IMR-90 (cell line): ENCODE measurements at regions not wholly inside any gene's neighbourhood (a gene's known extent, or its start where the extent isn't known, plus 50 kb on each side); places are given as distances from the start of the nearest gene placed in this dataset.

ENCODE experiments used
- ATAC-seq: fragments of 200-7000 bp; cut with Tn5 transposase; 2 replicates; pipeline ENCODE4 v1.9.1; 2020; ENCODE audit warnings: low read depth, mild to moderate bottlenecking, moderate library complexity
- BruUV-seq: library from RNA; stranded (reverse); fragments of 400-500 nt; replicated peaks from 2 replicates; lab custom pipeline; 2021; lab: Mats Ljungman, UMichigan
- CTCF ChIA-PET: fragments of 300-600 bp; formaldehyde crosslinking; extraction: SDS; loops from one replicate; lab custom pipeline; 2021; ENCODE audit warnings: antibody characterized with exemption; lab: Yijun Ruan, JAX
- POLR2A ChIA-PET: fragments of 300-600 bp; sonication (Branson Sonifier 250); formaldehyde crosslinking; loops from one replicate; lab custom pipeline; 2022; ENCODE audit warnings: antibody characterized with exemption; ENCODE audit not compliant: unreplicated experiment; lab: Charles Lee
- DNase-seq: peaks from one replicate; pipeline ENCODE4 v3.0.0; 2013
- H2AFZ ChIP-seq: replicated peaks from 2 replicates; pipeline ENCODE3; 2013; ENCODE audit warnings: low read length, mild to moderate bottlenecking; ENCODE audit not compliant: poor library complexity
- H2AK5ac ChIP-seq: 2 replicates; pipeline ENCODE4 v1.6.1; 2013; ENCODE audit warnings: low read depth, low read length, inconsistent platforms
- H2AK9ac ChIP-seq: replicated peaks from 2 replicates; pipeline ENCODE3; 2013; ENCODE audit warnings: mild to moderate bottlenecking, low read depth, low read length, moderate library complexity; ENCODE audit not compliant: poor library complexity
- H2BK120ac ChIP-seq: 2 replicates; pipeline ENCODE4 v1.6.1; 2013; ENCODE audit warnings: low read depth, low read length, inconsistent platforms
- H2BK15ac ChIP-seq: 3 replicates; pipeline ENCODE4 v1.6.1; 2013; ENCODE audit warnings: low read depth, low read length, inconsistent platforms
- H2BK20ac ChIP-seq: 2 replicates; pipeline ENCODE4 v1.6.1; 2013; ENCODE audit warnings: low read depth, mild to moderate bottlenecking, inconsistent platforms, low read length, moderate library complexity
- H2BK5ac ChIP-seq: 2 replicates; pipeline ENCODE4 v1.6.1; 2013; ENCODE audit warnings: mild to moderate bottlenecking, low read depth, low read length, inconsistent platforms; ENCODE audit not compliant: poor library complexity, severe bottlenecking
- H3K14ac ChIP-seq: replicated peaks from 2 replicates; pipeline ENCODE4 v1.6.1; 2013; ENCODE audit warnings: low read depth, low read length, inconsistent platforms
- H3K18ac ChIP-seq: 2 replicates; pipeline ENCODE4 v1.6.1; 2013; ENCODE audit warnings: low read depth, low read length, control low read depth
- H3K23ac ChIP-seq: 2 replicates; pipeline ENCODE4 v1.6.1; 2013; ENCODE audit warnings: low read depth, low read length, inconsistent platforms
- H3K27ac ChIP-seq: 2 replicates; pipeline ENCODE4 v1.5.1; 2013; ENCODE audit warnings: mild to moderate bottlenecking, control low read depth, low read length; ENCODE audit not compliant: insufficient read depth
- H3K27me3 ChIP-seq: 2 replicates; pipeline ENCODE4 v1.6.1; 2013; ENCODE audit warnings: low read length; ENCODE audit not compliant: control insufficient read depth, insufficient read depth
- H3K36me3 ChIP-seq: 2 replicates; pipeline ENCODE4 v1.6.1; 2013; ENCODE audit warnings: low read length, mixed read lengths; ENCODE audit not compliant: control insufficient read depth, insufficient read depth
- H3K4ac ChIP-seq: 2 replicates; pipeline ENCODE4 v1.6.1; 2013; ENCODE audit warnings: low read depth, low read length, inconsistent platforms
- H3K4me1 ChIP-seq: 2 replicates; pipeline ENCODE4 v1.6.1; 2013; ENCODE audit warnings: low read length, mixed read lengths; ENCODE audit not compliant: control insufficient read depth, insufficient read depth
- H3K4me2 ChIP-seq: 2 replicates; pipeline ENCODE4 v1.6.1; 2013; ENCODE audit warnings: low read depth, mild to moderate bottlenecking, control low read depth, low read length, moderate library complexity
- H3K4me3 ChIP-seq: 2 replicates; pipeline ENCODE4 v1.5.1; 2013; ENCODE audit warnings: low read depth, mild to moderate bottlenecking, control low read depth, low read length, moderate library complexity; ENCODE audit not compliant: insufficient read depth
- H3K56ac ChIP-seq: 2 replicates; pipeline ENCODE4 v1.6.1; 2013; ENCODE audit warnings: low read length, inconsistent platforms; ENCODE audit not compliant: insufficient read depth; ENCODE audit errors: extremely low read depth
- H3K79me1 ChIP-seq, 2 experiments: 2 replicates each; pipeline ENCODE4 v1.6.1; 2013; ENCODE audit warnings: low read length in 2 of 2, inconsistent platforms in 1 of 2, low read depth in 1 of 2
- H3K9ac ChIP-seq: 2 replicates; pipeline ENCODE4 v1.6.1; 2013; ENCODE audit warnings: low read depth, low read length, control low read depth
- H3K9me1 ChIP-seq: 2 replicates; pipeline ENCODE4 v1.6.1; 2013; ENCODE audit warnings: low read length, inconsistent platforms; ENCODE audit not compliant: insufficient read depth
- H3K9me3 ChIP-seq: 2 replicates; pipeline ENCODE4 v1.6.1; 2013; ENCODE audit warnings: low read length; ENCODE audit not compliant: control insufficient read depth, insufficient read depth
- H4K20me1 ChIP-seq: 2 replicates; pipeline ENCODE4 v1.6.1; 2013; ENCODE audit warnings: low read length, inconsistent platforms; ENCODE audit not compliant: insufficient read depth
- H4K5ac ChIP-seq: 2 replicates; pipeline ENCODE4 v1.6.1; 2013; ENCODE audit warnings: mild to moderate bottlenecking, low read depth, low read length, control low read depth
- H4K8ac ChIP-seq, 2 experiments: 2 replicates each; pipeline ENCODE4 v1.6.1; 2013; ENCODE audit warnings: low read depth in 2 of 2, low read length in 2 of 2, control low read depth in 1 of 2, inconsistent platforms in 1 of 2
- H4K91ac ChIP-seq: 2 replicates; pipeline ENCODE4 v1.6.1; 2013; ENCODE audit warnings: low read depth, low read length, inconsistent platforms; ENCODE audit not compliant: insufficient read depth
- whole genome bisulfite sequencing, 2 experiments: methylation state at CpG; one replicate each; pipeline versions ENCODE4 v1.1.5 to v1.1.7; 2013; ENCODE audit warnings: missing lambda C conversion rate in 2 of 2; ENCODE audit not compliant: insufficient read length in 1 of 2; ENCODE audit errors: extremely low coverage in 2 of 2; 5-methylcytosine and 5-hydroxymethylcytosine counted together
- dilution Hi-C: fragments of 300-500 bp; cut with HindIII; formaldehyde crosslinking; loops from one replicate; pipeline ENCODE4 v1.14.3; 2018; ENCODE audit warnings: low sequenced_read_pairs; ENCODE audit not compliant: unreplicated experiment
- in situ Hi-C: fragments of 300-500 bp; cut with MboI; formaldehyde crosslinking; loops from 3 replicates; pipeline ENCODE4 v1.14.3; 2019; ENCODE audit warnings: low sequenced_read_pairs, inconsistent platforms, mixed read lengths
- intact Hi-C: fragments of 100-400 bp; cut with micrococcal nuclease; formaldehyde crosslinking; loops from 2 replicates; pipeline ENCODE4 v1.10.0; 2022
- TF ChIP-seq, protein P1 (sequence below): conservative IDR thresholded peaks from 2 replicates; pipeline ENCODE4 v1.5.1; 2012; ENCODE audit warnings: mild to moderate bottlenecking, low read depth, low read length, improper control_type of control experiment

DNA sequence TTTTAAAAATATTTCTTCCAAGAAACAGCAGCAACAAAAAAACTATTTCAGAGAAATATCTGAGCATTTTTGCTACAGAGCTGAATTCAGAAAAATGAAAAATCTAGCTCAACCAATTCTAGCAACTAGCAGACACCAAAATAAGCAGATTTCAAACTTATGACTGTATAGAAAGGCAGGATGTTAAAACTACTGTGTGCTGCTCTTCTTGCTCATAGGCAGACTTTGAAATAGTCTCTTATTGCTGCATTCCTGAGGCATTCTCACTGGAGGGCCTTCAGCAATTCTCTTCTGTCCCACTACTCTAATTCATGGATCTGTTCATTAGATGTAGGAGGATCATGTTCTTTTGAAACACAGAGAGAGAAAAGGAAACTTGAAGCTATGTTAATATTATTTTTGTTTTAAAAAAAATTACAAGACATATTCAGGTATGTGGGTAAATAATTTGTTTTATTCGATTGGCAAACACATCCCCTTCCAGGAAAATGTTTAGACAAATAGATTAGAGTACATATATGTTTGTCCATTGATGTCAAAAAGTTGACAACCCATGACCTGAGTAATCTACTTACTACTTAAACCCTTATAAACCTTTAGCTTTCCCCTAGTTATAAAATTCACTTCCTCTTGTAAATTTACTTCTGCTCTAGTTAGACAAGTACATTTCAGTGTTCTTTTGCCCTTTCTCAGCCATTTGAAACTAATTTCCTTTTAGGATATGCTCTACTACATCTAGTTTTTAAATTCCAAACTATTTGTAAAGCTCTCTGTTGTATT lies 428.2 kb upstream of the POT1 start:
- Histone ChIP-seq H2BK20ac (no peak overlapping the region), H3K4ac (no peak overlapping the region), H3K56ac (no peak overlapping the region), H2AK9ac (no peak overlapping the region), H2BK120ac (no peak overlapping the region), H3K4me2 (no peak overlapping the region), H4K5ac (no peak overlapping the region), H3K27me3 (no peaks in the 10 kb centered on the region), H3K79me1 (no peaks in the 10 kb centered on the region), H3K9ac (no peak overlapping the region), H3K36me3 (no peaks in the 10 kb centered on the region), H2AFZ (no peak overlapping the region), H4K8ac (no peak overlapping the region), H2AK5ac (no peak overlapping the region), H3K9me3 (0 out of 2 replicates have a peak, but pooled peaks cover 2% of the 10 kb centered on the region), H3K23ac (no peak overlapping the region), H3K4me3 (no peak overlapping the region), H2BK15ac (no peak overlapping the region), H3K14ac (no peak overlapping the region), H3K4me1 (no peaks in the 10 kb centered on the region), H3K18ac (no peak overlapping the region), H4K91ac (no peak overlapping the region), H3K9me1 (no peaks in the 10 kb centered on the region), H3K27ac (no peak overlapping the region), H4K20me1 (no peaks in the 10 kb centered on the region), H2BK5ac (no peak overlapping the region)
- BruUV-seq, result no TSS peak
- no CpG with 5 or more reads among the region's 1 CpG for WGBS, 2 experiments
- no peak for ATAC-seq
- dilution Hi-C loops (no loop called here), in situ Hi-C loops (no loop called here), intact Hi-C loops (no loop called here)
- TF ChIP-seq, protein P1, sequence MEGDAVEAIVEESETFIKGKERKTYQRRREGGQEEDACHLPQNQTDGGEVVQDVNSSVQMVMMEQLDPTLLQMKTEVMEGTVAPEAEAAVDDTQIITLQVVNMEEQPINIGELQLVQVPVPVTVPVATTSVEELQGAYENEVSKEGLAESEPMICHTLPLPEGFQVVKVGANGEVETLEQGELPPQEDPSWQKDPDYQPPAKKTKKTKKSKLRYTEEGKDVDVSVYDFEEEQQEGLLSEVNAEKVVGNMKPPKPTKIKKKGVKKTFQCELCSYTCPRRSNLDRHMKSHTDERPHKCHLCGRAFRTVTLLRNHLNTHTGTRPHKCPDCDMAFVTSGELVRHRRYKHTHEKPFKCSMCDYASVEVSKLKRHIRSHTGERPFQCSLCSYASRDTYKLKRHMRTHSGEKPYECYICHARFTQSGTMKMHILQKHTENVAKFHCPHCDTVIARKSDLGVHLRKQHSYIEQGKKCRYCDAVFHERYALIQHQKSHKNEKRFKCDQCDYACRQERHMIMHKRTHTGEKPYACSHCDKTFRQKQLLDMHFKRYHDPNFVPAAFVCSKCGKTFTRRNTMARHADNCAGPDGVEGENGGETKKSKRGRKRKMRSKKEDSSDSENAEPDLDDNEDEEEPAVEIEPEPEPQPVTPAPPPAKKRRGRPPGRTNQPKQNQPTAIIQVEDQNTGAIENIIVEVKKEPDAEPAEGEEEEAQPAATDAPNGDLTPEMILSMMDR, result no peak
- CTCF ChIA-PET, result no interaction called here
- POLR2A ChIA-PET, result no interaction called here
- DNase-seq, result no peak
